Effector memory CD4-positive, alpha-beta T cell (primary cell): ENCODE measurements at regions not wholly inside any gene's neighbourhood (a gene's known extent, or its start where the extent isn't known, plus 50 kb on each side); places are given as distances from the start of the nearest gene placed in this dataset.

Source experiments
- DNase-seq, 3 donors: peaks; one replicate each; pipeline ENCODE4 v3.0.0-alpha.2; 2020
- H3K27ac ChIP-seq: 2 replicates; pipeline ENCODE4 v1.7.0; 2013; ENCODE audit warnings: mild to moderate bottlenecking, low read length, moderate library complexity; ENCODE audit not compliant: insufficient read depth, poor library complexity, severe bottlenecking
- H3K27me3 ChIP-seq: replicated peaks from 2 replicates; pipeline ENCODE4 v1.7.0; 2013; ENCODE audit warnings: mild to moderate bottlenecking, low read length; ENCODE audit not compliant: insufficient read depth, control insufficient read depth, poor library complexity, severe bottlenecking
- H3K36me3 ChIP-seq: 2 replicates; pipeline ENCODE4 v1.7.0; 2013; ENCODE audit warnings: mild to moderate bottlenecking, low read length, moderate library complexity; ENCODE audit not compliant: control insufficient read depth, insufficient read depth
- H3K4me1 ChIP-seq: 2 replicates; pipeline ENCODE4 v1.7.0; 2013; ENCODE audit warnings: low read length, mild to moderate bottlenecking; ENCODE audit not compliant: control insufficient read depth, insufficient read depth, poor library complexity, severe bottlenecking
- H3K4me3 ChIP-seq: 2 replicates; pipeline ENCODE4 v1.7.0; 2013; ENCODE audit warnings: low read length, low read depth, mild to moderate bottlenecking; ENCODE audit not compliant: insufficient read depth, poor library complexity, severe bottlenecking
- H3K9me3 ChIP-seq: 2 replicates; pipeline ENCODE4 v1.7.0; 2013; ENCODE audit warnings: mild to moderate bottlenecking, low read length, moderate library complexity; ENCODE audit not compliant: control insufficient read depth

DNA sequence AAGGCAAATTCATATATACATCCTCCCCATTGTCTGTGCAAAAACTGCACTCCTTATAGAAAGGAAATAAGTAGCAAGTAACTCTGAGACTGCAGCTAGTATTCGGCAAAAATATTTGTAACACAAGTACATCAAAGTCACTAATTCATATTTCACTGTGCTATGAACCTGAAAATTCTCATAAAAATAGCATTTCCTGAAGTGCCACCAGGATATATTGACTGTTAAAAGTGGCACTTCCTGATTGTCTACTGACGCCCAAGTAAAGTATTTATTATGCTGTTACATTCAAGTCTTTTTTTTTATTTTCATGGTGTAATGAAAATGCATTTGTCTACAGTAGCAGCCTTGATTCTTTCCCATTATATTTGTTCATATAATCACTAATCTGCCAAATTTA is 673.8 kb downstream of the PTPRC start:
- Histone ChIP-seq H3K27ac (no peak overlapping the region), H3K9me3 (no peaks in the 10 kb centered on the region), H3K4me3 (no peak overlapping the region), H3K4me1 (no peaks in the 10 kb centered on the region), H3K27me3 (no peaks in the 10 kb centered on the region), H3K36me3 (no peaks in the 10 kb centered on the region)
- DNase-seq, result no peak

GRCh38 chr1:199313444-199313843 is 674.6 kb downstream of the PTPRC start:
- H3K36me3 ChIP-seq, result no peaks in the 10 kb centered on the region
- H3K4me1 ChIP-seq, result no peaks in the 10 kb centered on the region
- no peak for DNase-seq
- no peaks in the 10 kb centered on the region for H3K27me3 ChIP-seq
- no peaks in the 10 kb centered on the region for H3K9me3 ChIP-seq
- no peak overlapping the region for H3K27ac ChIP-seq
- no peak overlapping the region for H3K4me3 ChIP-seq

GRCh38 chr1:199319341-199319740 is 680.5 kb downstream of the PTPRC start:
- no peaks in the 10 kb centered on the region for H3K27me3 ChIP-seq
- no peak for DNase-seq
- no peaks in the 10 kb centered on the region for H3K36me3 ChIP-seq
- no peak overlapping the region for H3K27ac ChIP-seq
- H3K4me1 ChIP-seq, result no peaks in the 10 kb centered on the region
- H3K9me3 ChIP-seq, result no peaks in the 10 kb centered on the region
- no peak overlapping the region for H3K4me3 ChIP-seq

DNA sequence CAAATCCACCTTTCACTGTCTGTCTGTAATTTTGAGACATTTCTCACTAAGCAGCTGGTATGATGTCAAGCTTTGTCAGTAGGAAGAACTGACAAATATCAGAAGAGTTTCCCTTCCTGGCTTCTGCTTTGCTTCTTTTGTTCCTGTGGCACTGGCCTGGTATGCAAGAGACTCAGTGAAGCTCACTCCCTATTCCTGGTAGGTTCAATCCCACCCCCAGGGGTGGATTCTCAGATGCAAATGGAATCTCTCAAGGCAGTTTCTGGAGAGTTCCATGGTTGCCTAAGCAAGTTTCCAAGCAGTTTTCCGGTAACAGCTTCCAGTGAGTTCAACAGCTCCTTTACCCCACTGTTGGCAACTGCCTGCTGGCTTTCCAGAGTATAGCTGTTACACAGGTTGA is 683.4 kb downstream of the PTPRC start:
- H3K36me3 ChIP-seq, result no peaks in the 10 kb centered on the region
- H3K4me1 ChIP-seq, result no peaks in the 10 kb centered on the region
- H3K9me3 ChIP-seq, result no peaks in the 10 kb centered on the region
- H3K27me3 ChIP-seq, result no peaks in the 10 kb centered on the region
- H3K4me3 ChIP-seq, result no peak overlapping the region
- H3K27ac ChIP-seq, result no peak overlapping the region
- DNase-seq, result no peak

DNA sequence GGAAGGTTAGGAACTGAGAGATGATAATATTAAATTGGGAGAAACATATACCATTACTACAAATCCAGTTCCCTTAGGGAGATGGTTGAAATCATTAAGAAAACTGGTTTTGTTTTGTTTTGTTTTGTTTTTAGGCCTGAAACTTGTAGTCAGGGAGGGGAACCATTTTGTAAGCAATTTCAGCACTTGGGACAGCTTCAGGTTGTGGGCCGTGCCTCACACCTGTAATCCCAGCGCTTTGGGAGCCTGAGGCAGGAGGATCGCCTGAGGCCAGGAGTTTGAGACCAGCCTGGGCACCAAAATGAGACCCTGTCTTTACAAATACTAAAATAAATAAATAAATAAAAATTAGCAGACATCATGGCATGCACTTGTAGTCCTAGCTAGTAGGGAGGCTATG is 694.3 kb upstream of the NR5A2 start:
- Histone ChIP-seq H3K4me1 (no peaks in the 10 kb centered on the region), H3K27ac (no peak overlapping the region), H3K4me3 (no peak overlapping the region), H3K27me3 (no peaks in the 10 kb centered on the region), H3K9me3 (no peaks in the 10 kb centered on the region), H3K36me3 (no peaks in the 10 kb centered on the region)
- no peak for DNase-seq

DNA sequence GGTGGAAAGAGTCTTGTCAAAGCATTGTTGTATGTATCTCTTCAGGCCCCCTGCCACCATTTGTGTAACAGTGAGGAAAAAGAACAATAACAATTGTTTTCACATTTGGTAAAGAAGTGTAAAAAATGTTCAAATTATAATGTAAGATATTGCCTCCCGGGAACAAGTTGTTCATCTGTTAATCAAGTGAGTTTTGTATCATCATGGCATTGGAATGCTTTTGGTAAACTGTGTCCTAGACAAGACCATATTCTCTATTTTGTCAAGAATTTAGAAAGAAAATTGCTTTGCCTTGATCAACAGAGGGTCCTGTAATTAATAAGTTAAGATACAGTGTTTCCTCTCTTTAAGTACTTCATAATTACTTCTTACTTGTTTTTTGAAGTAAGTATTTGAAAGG is 692.0 kb upstream of the NR5A2 start:
- Histone ChIP-seq H3K36me3 (no peaks in the 10 kb centered on the region), H3K4me1 (no peaks in the 10 kb centered on the region), H3K9me3 (no peaks in the 10 kb centered on the region), H3K27ac (no peak overlapping the region), H3K27me3 (no peaks in the 10 kb centered on the region), H3K4me3 (no peak overlapping the region)
- no peak for DNase-seq

DNA sequence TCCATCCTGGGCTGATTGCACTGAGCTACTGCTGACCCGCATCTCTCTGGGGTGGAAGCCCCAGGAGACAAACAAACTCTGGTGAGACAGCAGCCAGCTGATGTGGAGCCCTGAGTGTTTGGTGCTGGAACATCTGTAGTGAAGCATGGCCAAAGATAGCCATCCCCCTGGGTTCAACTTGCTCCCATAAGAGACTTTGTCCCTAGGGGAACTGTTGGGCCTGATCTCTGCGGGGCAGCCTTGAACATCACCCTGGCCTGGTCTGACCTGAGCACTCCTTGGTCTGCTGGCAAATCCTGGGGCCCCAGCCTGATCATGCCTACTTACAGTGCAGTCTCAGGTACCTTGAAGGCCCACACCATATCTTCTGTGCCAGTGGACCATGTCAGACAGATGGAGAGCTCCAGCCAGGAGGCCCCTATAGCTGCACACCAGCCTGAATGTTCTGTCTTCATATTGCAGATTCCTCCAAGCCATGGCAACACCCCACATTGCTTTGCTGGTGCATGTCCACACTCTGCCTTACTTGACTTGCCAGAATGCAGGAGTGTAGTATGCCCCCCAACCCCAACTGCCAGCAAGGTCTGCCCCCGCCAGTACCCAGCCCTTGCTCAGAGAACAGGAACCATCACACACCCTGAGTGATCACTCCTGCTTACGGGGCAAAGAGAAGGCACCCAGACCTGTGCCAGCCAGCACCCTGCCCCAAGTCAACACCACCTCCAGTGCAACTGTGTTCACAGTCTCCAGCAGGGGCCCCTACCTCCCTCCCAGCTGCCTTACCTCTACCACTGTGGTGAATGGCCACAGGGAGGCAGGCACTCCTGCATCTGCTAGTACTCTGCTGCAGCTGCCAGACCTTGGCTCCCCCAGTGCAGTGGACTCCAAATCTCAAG is 690.5 kb upstream of the NR5A2 start:
- Histone ChIP-seq H3K36me3 (no peaks in the 10 kb centered on the region), H3K27me3 (no peaks in the 10 kb centered on the region), H3K4me1 (no peaks in the 10 kb centered on the region), H3K27ac (no peak overlapping the region), H3K4me3 (no peak overlapping the region), H3K9me3 (no peaks in the 10 kb centered on the region)
- no peak for DNase-seq

GRCh38 chr1:199338760-199339159 is 688.8 kb upstream of the NR5A2 start:
- H3K27ac ChIP-seq, result no peak overlapping the region
- DNase-seq, result no peak
- no peaks in the 10 kb centered on the region for H3K27me3 ChIP-seq
- H3K9me3 ChIP-seq, result no peaks in the 10 kb centered on the region
- H3K4me3 ChIP-seq, result no peak overlapping the region
- no peaks in the 10 kb centered on the region for H3K4me1 ChIP-seq
- no peaks in the 10 kb centered on the region for H3K36me3 ChIP-seq

DNA sequence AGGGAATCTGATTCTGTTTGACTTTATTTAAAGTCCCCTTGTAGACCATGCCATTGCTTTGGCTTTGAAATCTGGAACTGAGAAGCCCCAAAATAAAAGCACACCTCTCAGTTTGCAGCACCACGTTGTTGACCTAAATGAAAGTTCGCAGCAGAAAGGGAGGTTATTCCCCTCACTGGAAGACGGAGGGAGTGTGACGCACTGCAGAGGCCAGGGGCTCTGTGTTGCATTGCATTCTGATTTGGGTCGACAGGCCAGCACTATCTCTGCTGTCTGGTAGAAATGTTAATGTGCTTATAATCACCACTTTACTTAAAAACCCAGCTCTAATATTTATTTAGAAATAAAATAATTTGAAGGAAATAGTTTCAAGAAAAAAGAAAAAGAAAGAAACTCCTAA is 675.2 kb upstream of the NR5A2 start:
- Histone ChIP-seq H3K9me3 (no peaks in the 10 kb centered on the region), H3K4me1 (no peaks in the 10 kb centered on the region), H3K36me3 (no peaks in the 10 kb centered on the region), H3K4me3 (no peak overlapping the region), H3K27ac (no peak overlapping the region), H3K27me3 (no peaks in the 10 kb centered on the region)
- DNase-seq, result no peak

GRCh38 chr1:199353906-199354305 is 673.6 kb upstream of the NR5A2 start:
- Histone ChIP-seq H3K9me3 (no peaks in the 10 kb centered on the region), H3K27ac (no peak overlapping the region), H3K4me3 (no peak overlapping the region), H3K4me1 (no peaks in the 10 kb centered on the region), H3K36me3 (no peaks in the 10 kb centered on the region), H3K27me3 (no peaks in the 10 kb centered on the region)
- no peak for DNase-seq
